Psoas muscle (tissue), 7 donors: ENCODE measurements at regions not wholly inside any gene's neighbourhood (a gene's known extent, or its start where the extent isn't known, plus 50 kb on each side); places are given as distances from the start of the nearest gene placed in this dataset.
"Not testable (repeated sequence)": the region's sequence is repeated elsewhere in the genome, so short reads cannot be mapped to it uniquely, and the experiment has no call there.

Experiments used
- ATAC-seq, 4 donors: fragments of 200-7000 bp; cut with Tn5 transposase; one replicate each; pipeline ENCODE4 v1.9.1; 2020; ENCODE audit warnings: moderate library complexity in 3 of 4, mild to moderate bottlenecking in 2 of 4
- DNase-seq, 2 donors: peaks; one replicate each; pipeline ENCODE4 v3.0.0-alpha.2; 2020
- H3K27ac ChIP-seq: fragments of 200-600 bp; one replicate; pipeline ENCODE4 v1.8.0; 2022
- H3K27me3 ChIP-seq, 3 donors: fragments of 200-600 bp in 1 of 3; one replicate each; pipeline versions ENCODE4 v1.6.1 to v1.8.0; 2013 to 2022; ENCODE audit warnings: low read length in 2 of 3, mild to moderate bottlenecking in 2 of 3, moderate library complexity in 1 of 3; ENCODE audit not compliant: insufficient read depth in 3 of 3
- H3K36me3 ChIP-seq, 2 donors: fragments of 200-600 bp in 1 of 2; one replicate each; pipeline versions ENCODE4 v1.6.1 to v1.8.0; 2013 to 2022; ENCODE audit warnings: low read depth in 1 of 2, mild to moderate bottlenecking in 1 of 2, moderate library complexity in 1 of 2; ENCODE audit not compliant: insufficient read depth in 1 of 2
- H3K4me1 ChIP-seq: fragments of 200-600 bp; one replicate; pipeline ENCODE4 v1.8.0; 2022
- H3K4me3 ChIP-seq: fragments of 200-600 bp; one replicate; pipeline ENCODE4 v1.8.0; 2022; ENCODE audit warnings: mild to moderate bottlenecking
- H3K9me3 ChIP-seq: fragments of 200-600 bp; one replicate; pipeline ENCODE4 v1.8.0; 2022
- WGBS, 3 donors: extraction: QIAGEN DNeasy Blood & Tissue Kit; methylation state at CpG; one replicate each; pipeline versions ENCODE4 v1.1.6 to v1.1.7; 2013; 5-methylcytosine and 5-hydroxymethylcytosine counted together
- intact Hi-C, 2 donors: fragments of 100-400 bp; cut with DNase I; formaldehyde crosslinking; loops; one replicate each; pipeline versions ENCODE4 v1.11.0 to v1.14.2; 2022
- TF ChIP-seq, protein P1 (sequence below): fragments of 200-600 bp; IDR thresholded peaks from one replicate; pipeline ENCODE4 v1.8.0; 2022; ENCODE audit warnings: antibody characterized with exemption
- donor health status: healthy with polysubstance abuse.
- donor health status: DM: no; HTN: no; CAD: no; lungs with moderate emphysema.
- donor health status: Bipolar disorder and iron deficiency.
- donor health status: healthy.
- donor health status: DM: yes; HTN: yes; CAD: no.
- donor health status: DM: no; HTN: no; CAD: no.
- donor health status: DM: yes; HTN: yes; CAD: no.

DNA sequence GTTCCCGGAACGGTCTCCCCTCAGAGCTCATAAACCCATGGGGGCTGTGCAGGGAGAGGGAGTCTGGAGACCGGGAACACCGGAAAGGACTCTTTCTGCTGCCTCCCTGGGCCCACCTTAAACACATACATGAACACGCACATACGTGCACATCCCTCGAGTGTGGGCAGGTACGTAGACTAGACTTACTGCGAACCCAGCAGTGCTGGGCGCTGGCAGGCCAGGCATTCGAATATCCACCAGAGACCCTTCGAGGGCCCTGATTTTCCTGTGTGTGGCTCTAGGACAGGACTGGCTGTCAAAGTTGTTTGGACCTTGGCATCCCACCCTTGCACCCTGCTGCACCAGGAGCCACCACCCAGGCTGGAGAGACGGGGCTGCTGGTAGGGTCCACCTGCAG, 102.7 kb downstream of the PLXNA1 start:
- ATAC-seq: no peak
- intact Hi-C loops: no loop called here
- peak in 1 of 2 donors; percentile 41 for DNase-seq

DNA sequence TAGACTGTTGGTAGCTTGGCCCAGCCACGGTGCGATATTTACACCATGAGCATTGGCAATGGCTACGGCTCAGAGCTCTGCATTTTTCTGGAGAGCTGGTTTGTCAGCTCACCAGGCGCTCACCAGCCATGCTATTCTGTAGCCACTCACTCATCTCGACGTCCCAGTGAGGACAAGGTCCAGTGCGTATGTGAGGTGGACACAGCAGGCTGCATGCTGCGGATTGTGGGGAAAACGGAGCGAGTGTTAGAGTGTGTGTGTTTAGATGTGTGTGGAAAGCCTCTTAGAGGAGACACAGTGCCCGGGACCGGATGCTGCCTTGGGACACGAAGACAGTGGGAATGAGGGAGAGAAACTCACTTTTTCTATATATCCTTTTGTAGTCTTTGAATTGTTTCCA, 103.7 kb downstream of the PLXNA1 start:
- DNase-seq: peak in 1 of 2 donors; percentile 28
- H3K4me1 ChIP-seq, ATAC-seq, H3K4me3 ChIP-seq, intact Hi-C loops, H3K27ac ChIP-seq, H3K36me3 ChIP-seq, H3K27me3 ChIP-seq, H3K9me3 ChIP-seq: not testable (repeated sequence)
- 87 to 90% (median 89%) methylated on average over 13 of the region's 13 CpGs for WGBS, 3 donors

More for the DNA sequence above, 102.7 kb downstream of the PLXNA1 start:
- 85 to 90% (median 88%) methylated on average over 13 of the region's 13 CpGs for WGBS, 3 donors
- no peaks in the 10 kb centered on the region for H3K4me1 ChIP-seq
- TF ChIP-seq, protein P1, sequence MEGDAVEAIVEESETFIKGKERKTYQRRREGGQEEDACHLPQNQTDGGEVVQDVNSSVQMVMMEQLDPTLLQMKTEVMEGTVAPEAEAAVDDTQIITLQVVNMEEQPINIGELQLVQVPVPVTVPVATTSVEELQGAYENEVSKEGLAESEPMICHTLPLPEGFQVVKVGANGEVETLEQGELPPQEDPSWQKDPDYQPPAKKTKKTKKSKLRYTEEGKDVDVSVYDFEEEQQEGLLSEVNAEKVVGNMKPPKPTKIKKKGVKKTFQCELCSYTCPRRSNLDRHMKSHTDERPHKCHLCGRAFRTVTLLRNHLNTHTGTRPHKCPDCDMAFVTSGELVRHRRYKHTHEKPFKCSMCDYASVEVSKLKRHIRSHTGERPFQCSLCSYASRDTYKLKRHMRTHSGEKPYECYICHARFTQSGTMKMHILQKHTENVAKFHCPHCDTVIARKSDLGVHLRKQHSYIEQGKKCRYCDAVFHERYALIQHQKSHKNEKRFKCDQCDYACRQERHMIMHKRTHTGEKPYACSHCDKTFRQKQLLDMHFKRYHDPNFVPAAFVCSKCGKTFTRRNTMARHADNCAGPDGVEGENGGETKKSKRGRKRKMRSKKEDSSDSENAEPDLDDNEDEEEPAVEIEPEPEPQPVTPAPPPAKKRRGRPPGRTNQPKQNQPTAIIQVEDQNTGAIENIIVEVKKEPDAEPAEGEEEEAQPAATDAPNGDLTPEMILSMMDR: no peak
- no peaks in the 10 kb centered on the region for H3K9me3 ChIP-seq
- H3K27ac ChIP-seq: no peak overlapping the region
- H3K27me3 ChIP-seq: no peaks in the 10 kb centered on the region
- H3K4me3 ChIP-seq: no peak overlapping the region
- H3K36me3 ChIP-seq: no peaks in the 10 kb centered on the region

DNA sequence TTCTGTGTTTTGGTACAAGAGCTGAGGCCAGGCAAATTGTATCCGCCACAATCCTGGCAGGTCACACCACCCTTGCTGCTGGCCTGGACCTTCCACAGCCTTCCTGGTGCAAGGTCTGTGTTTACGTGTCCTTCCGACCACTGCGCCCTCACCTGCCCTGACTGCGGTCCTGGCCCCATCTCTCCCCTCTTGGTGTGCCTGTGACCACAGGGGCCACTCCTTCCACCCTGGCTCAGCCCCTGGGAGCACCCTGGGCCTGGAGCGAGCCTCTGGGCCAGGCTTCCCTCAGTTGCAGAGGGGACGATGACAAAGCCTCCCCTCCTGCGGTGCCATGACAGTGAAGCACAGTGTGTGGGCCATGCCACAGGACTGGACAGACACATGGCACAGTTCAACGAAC, 104.5 kb downstream of the PLXNA1 start:
- Histone ChIP-seq H3K4me1 (no peaks in the 10 kb centered on the region), H3K9me3 (no peaks in the 10 kb centered on the region), H3K4me3 (no peak overlapping the region), H3K27me3 (no peaks in the 10 kb centered on the region), H3K27ac (no peak overlapping the region), H3K36me3 (no peaks in the 10 kb centered on the region)
- WGBS, 3 donors: 89 to 91% (median 90%) methylated on average over 9 of the region's 9 CpGs
- TF ChIP-seq, protein P1: no peak
- intact Hi-C loops: no loop called here
- ATAC-seq (no peak), DNase-seq (peak in 1 of 2 donors; percentile 19)

DNA sequence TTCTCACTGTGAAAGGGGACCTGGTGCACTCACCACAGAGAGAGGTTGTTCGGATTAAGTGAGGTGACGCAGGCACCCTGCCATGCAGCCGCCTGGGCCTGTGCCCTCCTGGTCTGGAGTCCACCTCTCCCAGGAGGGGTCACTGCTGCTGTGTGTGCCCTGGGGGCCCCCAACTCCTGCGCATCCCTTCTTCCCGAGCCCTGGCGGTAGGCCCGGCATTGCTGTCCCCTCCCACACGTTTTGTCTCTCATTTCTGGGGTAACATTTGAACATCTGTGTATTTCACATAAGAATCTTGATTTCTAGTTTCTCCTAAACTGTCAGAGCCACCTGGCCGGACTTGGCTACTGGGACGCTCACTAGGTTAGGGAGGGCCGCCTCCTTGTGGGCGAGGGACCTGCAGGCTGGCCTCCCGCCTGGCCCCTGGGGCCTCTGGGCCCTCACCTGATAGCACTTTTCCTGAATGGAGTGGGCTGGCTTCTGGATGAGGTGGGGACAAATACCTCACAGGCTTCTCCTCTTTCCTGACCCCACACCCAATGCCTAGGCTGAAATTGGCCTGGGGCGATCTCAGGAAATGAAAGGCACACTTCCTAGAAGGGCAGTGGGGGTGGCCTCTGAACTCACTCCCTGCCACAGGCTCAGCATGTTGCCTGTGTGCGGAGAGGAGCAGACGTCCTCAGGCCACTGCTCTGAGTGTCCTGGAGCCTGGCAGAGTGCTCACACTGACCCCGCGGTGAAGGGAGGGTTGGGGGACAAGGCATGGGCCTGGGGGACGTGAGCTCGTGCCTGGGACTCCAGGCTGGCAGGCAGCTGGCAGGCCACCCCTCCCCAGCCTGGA, 104.2 kb upstream of the PRR23E start:
- no peaks in the 10 kb centered on the region for H3K36me3 ChIP-seq
- intact Hi-C loops: no loop called here
- 79 to 82% (median 80%) methylated on average over 20 of the region's 20 CpGs for WGBS, 3 donors
- no peak overlapping the region for H3K27ac ChIP-seq
- no peaks in the 10 kb centered on the region for H3K4me1 ChIP-seq
- no peaks in the 10 kb centered on the region for H3K27me3 ChIP-seq
- no peak overlapping the region for H3K4me3 ChIP-seq
- peak in 1 of 2 donors; percentile 46 for DNase-seq
- no peaks in the 10 kb centered on the region for H3K9me3 ChIP-seq
- TF ChIP-seq, protein P1: no peak
- peak in 1 of 4 donors; percentile 42 for ATAC-seq

DNA sequence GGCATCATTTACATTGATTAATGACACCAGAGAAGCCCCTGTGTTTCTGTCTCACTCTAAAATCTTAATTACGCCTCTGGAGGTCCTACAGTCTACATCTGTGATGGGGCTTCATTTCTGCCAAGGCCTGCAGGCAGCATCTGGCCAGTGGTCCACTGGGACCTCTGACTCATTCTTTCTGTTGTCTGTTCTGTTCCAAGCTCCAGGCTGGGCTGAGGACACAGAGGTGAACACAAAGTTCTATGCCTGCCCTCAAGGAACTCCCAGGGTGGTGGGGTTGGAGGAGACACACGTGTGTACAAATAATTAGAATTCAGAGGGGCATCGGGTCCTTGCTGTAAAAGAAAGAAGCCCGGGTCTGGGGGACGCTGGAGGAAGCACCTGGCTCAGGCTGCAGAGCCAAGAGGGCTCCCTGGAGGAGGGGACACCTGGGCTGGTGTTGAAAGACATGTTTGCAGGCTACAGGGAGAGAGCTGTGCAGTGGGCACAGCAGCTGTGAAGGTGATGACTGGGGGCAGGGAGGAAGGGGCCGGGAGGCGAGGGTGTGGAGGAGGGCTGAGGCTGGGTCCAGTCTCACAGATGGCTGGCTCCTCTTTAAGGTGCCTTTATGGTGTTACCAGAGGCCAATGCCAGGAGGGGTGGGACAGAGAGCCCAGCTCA, 103.3 kb upstream of the PRR23E start:
- H3K27ac ChIP-seq: no peak overlapping the region
- no peak overlapping the region for H3K4me3 ChIP-seq
- H3K9me3 ChIP-seq: no peaks in the 10 kb centered on the region
- H3K36me3 ChIP-seq: no peaks in the 10 kb centered on the region
- WGBS, 3 donors: 62 to 67% (median 64%) methylated on average over 7 of the region's 7 CpGs
- intact Hi-C loops: no loop called here
- DNase-seq: peak; percentile 49 to 70
- TF ChIP-seq, protein P1: no peak
- H3K4me1 ChIP-seq: no peaks in the 10 kb centered on the region
- H3K27me3 ChIP-seq: no peaks in the 10 kb centered on the region
- peak in 3 of 4 donors; percentile 60 to 81 (median 65) for ATAC-seq
